AG04449 (cell line): ENCODE measurements at regions not wholly inside any gene's neighbourhood (a gene's known extent, or its start where the extent isn't known, plus 50 kb on each side); places are given as distances from the start of the nearest gene placed in this dataset.

ENCODE experiments used
- CTCF ChIA-PET: fragments of 350-600 bp; formaldehyde crosslinking; extraction: SDS; loops from one replicate; lab custom pipeline; 2021; ENCODE audit warnings: antibody characterized with exemption; lab: Yijun Ruan, JAX
- POLR2A ChIA-PET: fragments of 400-600, 350-600 bp; formaldehyde crosslinking; extraction: SDS; loops from one replicate; lab custom pipeline; 2020; ENCODE audit warnings: antibody characterized with exemption, inconsistent platforms; lab: Yijun Ruan, JAX
- DNase-seq: peaks from one replicate; pipeline ENCODE4 v3.0.0-alpha.2; 2010; ENCODE audit warnings: low read depth, low spot score
- H3K4me3 ChIP-seq: 2 replicates; pipeline ENCODE4 v1.5.1; 2011; ENCODE audit warnings: low read depth, mild to moderate bottlenecking, control low read depth, low read length
- TF ChIP-seq, protein P1 (sequence below): IDR thresholded peaks from one replicate; pipeline ENCODE4 v1.5.1; 2011; ENCODE audit warnings: mild to moderate bottlenecking, moderate library complexity, low read length, control low read depth, inconsistent platforms; ENCODE audit not compliant: insufficient read depth; ENCODE audit errors: missing control alignments

DNA sequence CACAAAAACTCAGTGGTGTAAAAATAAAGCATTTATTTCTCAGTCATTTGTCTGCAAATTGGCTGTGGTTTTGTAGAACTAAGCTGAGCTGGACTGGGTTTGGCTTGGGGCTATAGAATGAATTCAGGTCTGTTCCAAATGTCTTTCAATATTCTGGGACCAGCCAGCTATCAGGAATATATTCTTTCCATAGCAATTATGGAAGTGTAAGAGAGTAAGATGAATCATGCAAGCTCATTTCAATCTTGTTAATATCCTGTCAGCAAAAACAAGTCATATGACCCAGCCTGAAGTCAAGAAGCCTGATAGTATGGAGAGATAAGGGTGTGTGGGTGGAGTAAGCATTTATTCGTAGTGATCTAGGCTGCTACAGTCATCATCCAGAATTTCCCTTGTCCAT lies 481.0 kb upstream of the CDH2 start:
- TF ChIP-seq, protein P1, sequence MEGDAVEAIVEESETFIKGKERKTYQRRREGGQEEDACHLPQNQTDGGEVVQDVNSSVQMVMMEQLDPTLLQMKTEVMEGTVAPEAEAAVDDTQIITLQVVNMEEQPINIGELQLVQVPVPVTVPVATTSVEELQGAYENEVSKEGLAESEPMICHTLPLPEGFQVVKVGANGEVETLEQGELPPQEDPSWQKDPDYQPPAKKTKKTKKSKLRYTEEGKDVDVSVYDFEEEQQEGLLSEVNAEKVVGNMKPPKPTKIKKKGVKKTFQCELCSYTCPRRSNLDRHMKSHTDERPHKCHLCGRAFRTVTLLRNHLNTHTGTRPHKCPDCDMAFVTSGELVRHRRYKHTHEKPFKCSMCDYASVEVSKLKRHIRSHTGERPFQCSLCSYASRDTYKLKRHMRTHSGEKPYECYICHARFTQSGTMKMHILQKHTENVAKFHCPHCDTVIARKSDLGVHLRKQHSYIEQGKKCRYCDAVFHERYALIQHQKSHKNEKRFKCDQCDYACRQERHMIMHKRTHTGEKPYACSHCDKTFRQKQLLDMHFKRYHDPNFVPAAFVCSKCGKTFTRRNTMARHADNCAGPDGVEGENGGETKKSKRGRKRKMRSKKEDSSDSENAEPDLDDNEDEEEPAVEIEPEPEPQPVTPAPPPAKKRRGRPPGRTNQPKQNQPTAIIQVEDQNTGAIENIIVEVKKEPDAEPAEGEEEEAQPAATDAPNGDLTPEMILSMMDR, result no peak
- CTCF ChIA-PET, result no interaction called here
- H3K4me3 ChIP-seq, result no peak overlapping the region
- POLR2A ChIA-PET, result no interaction called here
- no peak for DNase-seq

DNA sequence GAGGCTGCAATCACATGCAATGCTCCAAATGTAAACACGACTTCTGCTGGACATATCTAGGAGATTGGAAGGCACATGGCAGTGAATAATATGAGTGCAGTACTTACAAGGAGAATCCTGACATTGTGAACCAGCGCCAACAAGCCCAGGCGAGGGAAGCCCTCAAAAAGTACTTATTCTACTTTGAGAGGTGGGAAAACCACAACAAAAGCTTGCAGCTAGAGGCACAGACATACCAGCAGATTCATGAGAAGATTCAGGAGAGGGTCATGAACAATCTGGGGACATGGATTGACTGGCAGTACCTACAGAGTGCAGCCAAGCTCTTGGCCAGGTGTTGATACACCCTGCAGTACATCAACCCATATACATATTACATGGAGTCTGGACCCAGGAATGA lies 475.7 kb upstream of the CDH2 start:
- POLR2A ChIA-PET, result no interaction called here
- CTCF ChIA-PET, result no interaction called here
- no peak for DNase-seq
- TF ChIP-seq, protein P1, result no peak
- H3K4me3 ChIP-seq, result no peak overlapping the region

DNA sequence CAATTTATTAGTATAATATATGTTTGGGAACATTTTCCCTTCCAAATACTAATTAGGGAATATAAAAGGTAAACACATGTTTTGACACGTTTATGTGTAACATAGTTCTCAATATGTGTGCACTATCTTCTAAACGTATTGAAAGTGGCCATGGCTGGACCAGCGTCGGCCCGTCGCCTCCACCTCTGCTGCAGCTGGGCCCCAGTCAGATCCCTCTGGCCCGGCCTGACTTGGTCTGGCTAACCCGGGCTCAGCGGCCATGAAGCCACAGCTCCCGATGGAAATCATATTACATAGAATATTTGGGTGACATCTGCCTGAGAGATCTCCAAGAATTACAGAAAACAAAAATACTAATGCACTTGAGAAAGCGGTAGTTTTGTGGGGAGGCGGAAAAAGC lies 474.4 kb upstream of the CDH2 start:
- CTCF ChIA-PET, result no interaction called here
- POLR2A ChIA-PET, result no interaction called here
- TF ChIP-seq, protein P1, result no peak
- H3K4me3 ChIP-seq, result no peak overlapping the region
- DNase-seq, result no peak

DNA sequence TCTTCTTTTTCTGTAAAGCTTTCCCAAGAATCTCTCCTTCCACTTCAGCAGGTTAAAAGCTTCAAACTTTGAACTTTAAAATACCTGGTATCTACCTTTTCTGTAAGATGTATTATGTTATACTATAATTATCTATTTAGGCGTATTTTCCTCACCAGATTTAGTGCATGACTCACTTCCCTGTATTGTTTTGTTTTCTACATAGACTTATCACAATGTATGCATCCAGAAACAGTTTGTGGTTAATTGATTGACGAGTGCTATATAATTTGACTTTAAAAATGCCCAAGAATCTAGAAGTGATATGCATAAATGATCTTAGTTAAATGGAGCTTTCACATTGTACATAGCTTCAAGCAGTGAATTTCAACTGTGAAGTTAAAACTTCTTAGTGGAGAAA lies 473.9 kb upstream of the CDH2 start:
- ChIA-PET CTCF (no interaction called here), POLR2A (no interaction called here)
- TF ChIP-seq, protein P1, result no peak
- H3K4me3 ChIP-seq, result no peak overlapping the region
- DNase-seq, result no peak

DNA sequence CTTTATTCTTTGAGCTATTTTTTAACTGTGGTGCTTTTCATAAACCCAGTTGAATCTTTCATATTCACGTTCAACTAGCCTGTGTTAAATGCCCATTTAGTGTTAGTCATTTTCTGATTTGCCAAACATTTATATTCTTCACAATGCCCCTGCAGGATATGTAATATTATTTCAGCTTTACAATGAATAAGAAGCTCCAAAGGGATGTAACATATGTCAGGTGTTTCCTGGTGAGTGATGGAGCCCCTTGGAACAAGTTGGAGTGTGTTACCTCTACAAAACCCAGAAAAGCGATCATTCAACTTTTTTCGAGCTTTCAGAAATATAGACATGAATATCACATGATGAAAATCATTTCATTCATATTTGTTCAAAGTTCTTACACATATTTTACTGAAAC lies 471.0 kb upstream of the CDH2 start:
- DNase-seq, result no peak
- POLR2A ChIA-PET, result no interaction called here
- TF ChIP-seq, protein P1, result no peak
- CTCF ChIA-PET, result no interaction called here
- no peak overlapping the region for H3K4me3 ChIP-seq

DNA sequence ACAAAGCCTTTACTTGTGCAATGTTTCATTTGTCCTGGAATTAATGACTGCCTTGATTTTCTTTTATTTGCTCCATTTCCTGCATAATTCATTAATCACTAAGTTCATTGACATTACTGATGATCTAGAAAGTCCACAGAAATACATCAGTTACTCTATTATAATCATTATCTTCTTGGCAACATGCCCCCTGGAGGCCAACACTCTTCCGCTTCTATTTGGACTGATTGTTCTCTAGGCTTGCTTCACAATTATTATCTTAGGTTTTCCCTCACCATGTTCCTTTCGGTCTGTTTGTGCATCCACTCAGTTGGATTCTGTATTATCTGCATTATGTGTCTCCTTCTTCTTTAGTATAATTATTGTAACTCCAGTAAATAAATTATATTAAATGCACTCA lies 461.0 kb upstream of the CDH2 start:
- TF ChIP-seq, protein P1, result no peak

More for the DNA sequence above, 461.0 kb upstream of the CDH2 start:
- ChIA-PET POLR2A (no interaction called here), CTCF (no interaction called here)
- DNase-seq, result no peak
- H3K4me3 ChIP-seq, result no peak overlapping the region
